ENCODE measurements at regions not wholly inside any gene's neighbourhood (a gene's known extent, or its start where the extent isn't known, plus 50 kb on each side); places are given as distances from the start of the nearest gene placed in this dataset.

- POLR2A ChIA-PET, result no interaction called here
- Mint-ChIP-seq H3K4me3 (no peak overlapping the region), H3K27ac (no peak overlapping the region)
Measured at GRCh38 chr2:236394571-236394970, 130.4 kb upstream of the ASB18 start.

GRCh38 chr2:236395067-236395466 lies 130.9 kb upstream of the ASB18 start:
- Histone ChIP-seq H4K20me1 (ENCODE audit: control insufficient read depth, insufficient read depth, low read length, poor library complexity, severe bottlenecking) (no peaks in the 10 kb centered on the region), H3K79me2 (ENCODE audit: control insufficient read depth, insufficient read depth, low read length) (no peaks in the 10 kb centered on the region), H3K36me3 (replicated peaks in 1 of 2; ENCODE audit: control extremely low read depth in 1 of 2, control insufficient read depth in 1 of 2, extremely low read depth in 1 of 2, insufficient read depth in 2 of 2, low read length in 1 of 2) (no peaks in the 10 kb centered on the region), H3K27me3 (replicated peaks in 1 of 4; ENCODE audit: control extremely low read depth in 1 of 4, control insufficient read depth in 3 of 4, insufficient read depth in 4 of 4, low read length in 3 of 4) (peaks cover 0 to 9% (median 0%) of the 10 kb centered on the region in 4 experiments), H3K27ac (ENCODE audit: low read length in 2 of 2) (no peak overlapping the region), H3K9me3 (ENCODE audit: control extremely low read depth in 1 of 3, control insufficient read depth in 2 of 3, insufficient read depth in 1 of 3, low read length in 2 of 3) (no peaks in the 10 kb centered on the region), H3K9ac (ENCODE audit: low read length) (no peak overlapping the region), H3K4me2 (replicated peaks; ENCODE audit: low read depth, low read length, poor library complexity, severe bottlenecking) (no peak overlapping the region), H3K4me1 (ENCODE audit: control insufficient read depth in 2 of 2, insufficient read depth in 2 of 2, low read length in 2 of 2) (no peaks in the 10 kb centered on the region), H3K4me3 (ENCODE audit: control extremely low read depth in 1 of 5, extremely low read depth in 1 of 5, insufficient read depth in 1 of 5, low read depth in 2 of 5, low read length in 4 of 5) (no peak overlapping the region), H2AFZ (ENCODE audit: insufficient read depth, low read depth, low read length, poor library complexity, severe bottlenecking) (no peak overlapping the region)
- H3K27ac Mint-ChIP-seq, result no peak overlapping the region
- H3K27me3 Mint-ChIP-seq, result peaks cover 10% of the 10 kb centered on the region
- ChIA-PET POLR2A (no interaction called here), CTCF (no interaction called here)
- no peak for DNase-seq
- H3K4me1 Mint-ChIP-seq, result no peaks in the 10 kb centered on the region
- no peak for ATAC-seq (ENCODE audit: low read depth)
- H3K4me3 Mint-ChIP-seq, result no peak overlapping the region
- no peaks in the 10 kb centered on the region for H3K9me3 Mint-ChIP-seq (ENCODE audit: insufficient read depth)
- 81% methylated on average over 4 of the region's 7 CpGs for WGBS (ENCODE audit: insufficient coverage)
- TF ChIP-seq EZH2 (IDR thresholded peaks at IDR 0.05; ENCODE audit: borderline replicate concordance, insufficient read depth, low read depth, low read length, poor library complexity, severe bottlenecking), result no peak
- no peak for TF ChIP-seq CTCF (IDR thresholded peaks at IDR 0.05)
- intact Hi-C loops (cut with micrococcal nuclease), result no loop called here

More at GRCh38 chr2:236394571-236394970, 130.4 kb upstream of the ASB18 start:
- Mint-ChIP-seq H3K4me1 (no peaks in the 10 kb centered on the region), H3K9me3 (ENCODE audit: insufficient read depth) (no peaks in the 10 kb centered on the region), H3K27me3 (peaks cover 10% of the 10 kb centered on the region)
- Histone ChIP-seq H3K4me3 (ENCODE audit: control extremely low read depth in 1 of 5, extremely low read depth in 1 of 5, insufficient read depth in 1 of 5, low read depth in 2 of 5, low read length in 4 of 5) (no peak overlapping the region), H3K36me3 (replicated peaks in 1 of 2; ENCODE audit: control extremely low read depth in 1 of 2, control insufficient read depth in 1 of 2, extremely low read depth in 1 of 2, insufficient read depth in 2 of 2, low read length in 1 of 2) (no peaks in the 10 kb centered on the region), H3K9me3 (ENCODE audit: control extremely low read depth in 1 of 3, control insufficient read depth in 2 of 3, insufficient read depth in 1 of 3, low read length in 2 of 3) (no peaks in the 10 kb centered on the region), H3K9ac (ENCODE audit: low read length) (no peak overlapping the region), H2AFZ (ENCODE audit: insufficient read depth, low read depth, low read length, poor library complexity, severe bottlenecking) (no peak overlapping the region), H4K20me1 (ENCODE audit: control insufficient read depth, insufficient read depth, low read length, poor library complexity, severe bottlenecking) (no peaks in the 10 kb centered on the region), H3K4me2 (replicated peaks; ENCODE audit: low read depth, low read length, poor library complexity, severe bottlenecking) (no peak overlapping the region), H3K27ac (ENCODE audit: low read length in 2 of 2) (no peak overlapping the region), H3K27me3 (replicated peaks in 1 of 4; ENCODE audit: control extremely low read depth in 1 of 4, control insufficient read depth in 3 of 4, insufficient read depth in 4 of 4, low read length in 3 of 4) (peaks cover 0 to 9% (median 0%) of the 10 kb centered on the region in 4 experiments), H3K79me2 (ENCODE audit: control insufficient read depth, insufficient read depth, low read length) (no peaks in the 10 kb centered on the region), H3K4me1 (ENCODE audit: control insufficient read depth in 2 of 2, insufficient read depth in 2 of 2, low read length in 2 of 2) (no peaks in the 10 kb centered on the region)
- TF ChIP-seq EZH2 (IDR thresholded peaks at IDR 0.05; ENCODE audit: borderline replicate concordance, insufficient read depth, low read depth, low read length, poor library complexity, severe bottlenecking), result no peak
- TF ChIP-seq CTCF (IDR thresholded peaks at IDR 0.05), result no peak
- DNase-seq (no peak), ATAC-seq (ENCODE audit: low read depth) (no peak)
- 99% methylated on average over 9 of the region's 9 CpGs for WGBS (ENCODE audit: insufficient coverage)
- CTCF ChIA-PET, result no interaction called here
- intact Hi-C loops (cut with micrococcal nuclease), result no loop called here

All from B cell (primary cell).